Left lung (tissue), 4 donors: ENCODE measurements at regions not wholly inside any gene's neighbourhood (a gene's known extent, or its start where the extent isn't known, plus 50 kb on each side); places are given as distances from the start of the nearest gene placed in this dataset.

ENCODE experiments used
- ATAC-seq: fragments of 200-7000 bp; cut with Tn5 transposase; one replicate; pipeline ENCODE4 v1.9.1; 2020; ENCODE audit warnings: moderate library complexity
- DNase-seq, 4 donors: peaks; one replicate each; pipeline ENCODE4 v3.0.0-alpha.2; 2013 to 2020
- H3K27ac ChIP-seq, 2 donors: fragments of 200-600 bp; sonication (generic) in 1 of 2; one replicate each; pipeline versions ENCODE4 v1.5.0 to v1.8.0; 2020 to 2021
- H3K27me3 ChIP-seq, 2 donors: fragments of 200-600 bp; sonication (generic) in 1 of 2; one replicate each; pipeline versions ENCODE4 v1.5.0 to v1.8.0; 2020 to 2021
- H3K36me3 ChIP-seq, 2 donors: fragments of 200-600 bp; sonication (generic) in 1 of 2; one replicate each; pipeline versions ENCODE4 v1.5.0 to v1.8.0; 2020 to 2021
- H3K4me1 ChIP-seq, 2 donors: fragments of 200-600 bp; one replicate each; pipeline ENCODE4 v1.8.0; 2021
- H3K4me3 ChIP-seq, 2 donors: fragments of 200-600 bp; sonication (generic) in 1 of 2; one replicate each; pipeline versions ENCODE4 v1.5.0 to v1.8.0; 2020 to 2021; ENCODE audit warnings: mild to moderate bottlenecking in 1 of 2
- H3K9me3 ChIP-seq, 2 donors: fragments of 200-600 bp; sonication (generic) in 1 of 2; one replicate each; pipeline versions ENCODE4 v1.5.0 to v1.8.0; 2020 to 2021
- intact Hi-C, 2 donors: fragments of 100-400 bp; cut with DNase I; formaldehyde crosslinking; loops; one replicate each; pipeline versions ENCODE4 v1.11.2 to v1.14.2; 2022
- TF ChIP-seq, protein P1 (sequence below), 2 donors: fragments of 200-600 bp; sonication (generic) in 1 of 2; IDR thresholded peaks; one replicate each; pipeline versions ENCODE4 v1.5.0 to v1.8.0; 2021; ENCODE audit warnings: antibody characterized with exemption in 2 of 2
- donor health status: DM: no; HTN: yes; CAD: no.
- donor health status: DM: no; HTN: no; CAD: no.

DNA sequence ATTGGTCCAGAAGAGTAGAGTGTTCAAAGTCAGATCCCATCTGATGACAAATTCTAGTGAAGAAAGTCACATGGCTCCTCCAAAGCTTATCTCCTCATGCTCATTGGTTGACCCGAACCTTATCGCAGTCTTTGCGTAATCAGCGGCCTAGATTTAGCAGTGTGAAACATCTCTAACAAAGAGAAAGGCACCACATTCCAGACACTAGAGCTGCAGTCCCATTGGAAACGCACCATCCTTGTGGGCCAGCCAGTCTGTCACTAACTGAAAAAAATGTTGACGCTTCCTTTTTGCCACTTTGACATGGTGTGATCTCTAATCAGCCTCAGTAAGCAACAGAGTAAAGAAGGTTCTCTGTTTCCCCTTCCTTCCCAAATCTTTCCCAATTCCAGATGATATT lies 458.0 kb upstream of the WWC1 start:
- H3K9me3 ChIP-seq = no peaks in the 10 kb centered on the region
- ATAC-seq (no peak), DNase-seq (no peak)
- intact Hi-C loops = no loop called here
- TF ChIP-seq, protein P1, sequence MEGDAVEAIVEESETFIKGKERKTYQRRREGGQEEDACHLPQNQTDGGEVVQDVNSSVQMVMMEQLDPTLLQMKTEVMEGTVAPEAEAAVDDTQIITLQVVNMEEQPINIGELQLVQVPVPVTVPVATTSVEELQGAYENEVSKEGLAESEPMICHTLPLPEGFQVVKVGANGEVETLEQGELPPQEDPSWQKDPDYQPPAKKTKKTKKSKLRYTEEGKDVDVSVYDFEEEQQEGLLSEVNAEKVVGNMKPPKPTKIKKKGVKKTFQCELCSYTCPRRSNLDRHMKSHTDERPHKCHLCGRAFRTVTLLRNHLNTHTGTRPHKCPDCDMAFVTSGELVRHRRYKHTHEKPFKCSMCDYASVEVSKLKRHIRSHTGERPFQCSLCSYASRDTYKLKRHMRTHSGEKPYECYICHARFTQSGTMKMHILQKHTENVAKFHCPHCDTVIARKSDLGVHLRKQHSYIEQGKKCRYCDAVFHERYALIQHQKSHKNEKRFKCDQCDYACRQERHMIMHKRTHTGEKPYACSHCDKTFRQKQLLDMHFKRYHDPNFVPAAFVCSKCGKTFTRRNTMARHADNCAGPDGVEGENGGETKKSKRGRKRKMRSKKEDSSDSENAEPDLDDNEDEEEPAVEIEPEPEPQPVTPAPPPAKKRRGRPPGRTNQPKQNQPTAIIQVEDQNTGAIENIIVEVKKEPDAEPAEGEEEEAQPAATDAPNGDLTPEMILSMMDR (IDR thresholded peaks at IDR 0.05) = no peak
- H3K27me3 ChIP-seq = no peaks in the 10 kb centered on the region
- H3K27ac ChIP-seq = no peak overlapping the region
- no peaks in the 10 kb centered on the region for H3K4me1 ChIP-seq
- H3K4me3 ChIP-seq = no peak overlapping the region
- H3K36me3 ChIP-seq = no peaks in the 10 kb centered on the region

DNA sequence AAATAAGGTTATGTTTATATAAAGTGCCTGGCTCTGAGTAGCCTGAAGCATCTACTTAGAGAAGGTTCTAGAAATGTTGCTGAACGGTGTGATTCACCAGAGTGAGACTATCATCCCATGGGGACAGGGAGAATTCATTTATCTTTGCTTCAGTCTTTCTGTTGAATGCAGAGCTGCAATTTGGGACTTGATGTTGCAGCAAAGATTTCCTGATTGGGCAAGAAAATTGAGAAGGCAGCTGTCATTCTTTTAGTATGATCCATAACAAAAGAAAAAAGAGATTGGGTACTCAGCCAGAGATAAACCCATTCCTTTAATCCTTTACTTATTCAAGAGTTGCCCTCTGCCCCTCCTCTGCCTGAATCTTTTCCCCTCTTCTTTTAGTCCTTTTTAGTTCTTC lies 456.3 kb upstream of the WWC1 start:
- H3K4me1 ChIP-seq = no peaks in the 10 kb centered on the region
- ATAC-seq (no peak), DNase-seq (no peak)
- TF ChIP-seq, protein P1 (IDR thresholded peaks at IDR 0.05) = no peak
- H3K27me3 ChIP-seq = no peaks in the 10 kb centered on the region
- no peak overlapping the region for H3K4me3 ChIP-seq
- no peak overlapping the region for H3K27ac ChIP-seq
- intact Hi-C loops = no loop called here
- no peaks in the 10 kb centered on the region for H3K9me3 ChIP-seq
- H3K36me3 ChIP-seq = no peaks in the 10 kb centered on the region

DNA sequence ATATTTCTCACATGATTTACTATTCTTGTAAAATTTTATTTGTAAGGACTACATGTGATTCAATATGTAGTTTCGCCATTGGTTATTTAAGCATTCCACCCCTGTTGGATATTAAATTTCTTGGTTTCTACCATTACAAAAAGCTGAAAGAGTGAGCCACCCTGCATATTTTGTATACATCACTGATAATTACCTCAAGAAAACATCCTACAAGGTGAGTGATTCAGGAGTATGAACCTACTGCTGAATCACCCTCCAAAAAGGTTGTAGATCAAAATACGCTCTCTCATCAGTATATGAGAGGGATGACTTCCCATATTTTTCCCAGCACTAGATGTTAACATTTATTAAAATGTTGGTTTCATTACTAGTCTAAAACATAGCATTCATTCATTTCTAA lies 454.3 kb upstream of the WWC1 start:
- ATAC-seq (no peak), DNase-seq (no peak)
- no peaks in the 10 kb centered on the region for H3K36me3 ChIP-seq
- TF ChIP-seq, protein P1 (IDR thresholded peaks at IDR 0.05) = no peak
- H3K27ac ChIP-seq = no peak overlapping the region
- intact Hi-C loops = no loop called here
- H3K4me3 ChIP-seq = no peak overlapping the region
- no peaks in the 10 kb centered on the region for H3K4me1 ChIP-seq
- H3K9me3 ChIP-seq = no peaks in the 10 kb centered on the region
- no peaks in the 10 kb centered on the region for H3K27me3 ChIP-seq

DNA sequence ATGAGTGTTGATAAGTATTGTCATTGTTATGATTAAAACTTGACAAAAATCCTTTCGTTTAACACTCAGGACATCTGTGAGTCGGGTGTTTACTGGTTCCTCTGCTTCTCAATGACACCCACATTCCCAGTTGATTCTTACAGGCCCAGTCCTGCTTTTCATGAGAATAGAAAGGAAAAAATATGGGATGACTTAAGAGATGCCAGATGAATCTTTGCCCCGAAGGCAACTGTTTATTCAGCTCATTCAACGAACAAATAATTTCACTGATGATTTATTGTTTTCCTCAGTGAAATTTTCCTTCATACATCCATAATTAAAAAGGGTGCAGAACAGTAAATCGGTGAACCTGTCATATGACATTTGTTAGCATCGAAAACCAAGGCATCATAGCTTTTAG lies 452.4 kb upstream of the WWC1 start:
- no peak overlapping the region for H3K4me3 ChIP-seq
- H3K9me3 ChIP-seq = no peaks in the 10 kb centered on the region
- intact Hi-C loops = no loop called here
- H3K4me1 ChIP-seq = no peaks in the 10 kb centered on the region
- no peaks in the 10 kb centered on the region for H3K36me3 ChIP-seq
- TF ChIP-seq, protein P1 (IDR thresholded peaks at IDR 0.05) = no peak
- no peak for DNase-seq
- no peak overlapping the region for H3K27ac ChIP-seq
- no peak for ATAC-seq
- no peaks in the 10 kb centered on the region for H3K27me3 ChIP-seq

DNA sequence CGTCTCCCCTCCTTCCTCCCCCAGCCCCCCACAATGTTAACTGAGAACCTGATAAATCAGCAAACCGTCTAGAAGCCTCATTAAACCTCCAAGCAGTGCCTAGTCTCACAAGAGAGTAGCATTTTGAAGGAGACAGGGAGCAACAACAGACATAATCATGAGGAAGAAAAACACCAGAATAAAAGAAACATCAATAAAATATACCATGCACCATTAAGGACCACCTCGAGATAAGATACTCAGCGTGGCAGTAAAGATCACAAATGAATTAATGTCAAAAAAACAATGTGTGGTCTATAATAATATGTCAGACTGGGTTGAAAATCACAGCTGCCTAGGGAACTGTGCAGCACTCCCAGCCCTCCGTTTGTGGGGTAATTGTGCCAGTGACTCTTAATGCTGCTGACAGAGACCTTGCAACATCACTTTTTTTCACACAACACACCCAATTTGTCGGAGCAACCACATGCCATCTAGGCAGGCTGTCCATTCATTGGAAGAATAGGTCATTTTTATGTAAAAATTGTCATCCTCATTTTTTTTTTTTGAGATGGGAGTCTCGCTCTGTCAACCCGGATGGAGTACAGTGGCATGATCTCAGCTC lies 450.8 kb upstream of the WWC1 start:
- Histone ChIP-seq H3K36me3 (no peaks in the 10 kb centered on the region), H3K9me3 (no peaks in the 10 kb centered on the region), H3K27ac (no peak overlapping the region), H3K4me1 (no peaks in the 10 kb centered on the region), H3K4me3 (no peak overlapping the region), H3K27me3 (no peaks in the 10 kb centered on the region)
- DNase-seq = no peak
- intact Hi-C loops = no loop called here
- ATAC-seq = no peak
- TF ChIP-seq, protein P1 (IDR thresholded peaks at IDR 0.05) = no peak
